NCI-H774 (cell line): ENCODE measurements at regions not wholly inside any gene's neighbourhood (a gene's known extent, or its start where the extent isn't known, plus 50 kb on each side); places are given as distances from the start of the nearest gene placed in this dataset.
"Not testable (repeated sequence)": the region's sequence is repeated elsewhere in the genome, so short reads cannot be mapped to it uniquely, and the experiment has no call there.

Source experiments
- DNase-seq: peaks from one replicate; lab custom pipeline; 2025; lab: John Stamatoyannopoulos, UW

DNA sequence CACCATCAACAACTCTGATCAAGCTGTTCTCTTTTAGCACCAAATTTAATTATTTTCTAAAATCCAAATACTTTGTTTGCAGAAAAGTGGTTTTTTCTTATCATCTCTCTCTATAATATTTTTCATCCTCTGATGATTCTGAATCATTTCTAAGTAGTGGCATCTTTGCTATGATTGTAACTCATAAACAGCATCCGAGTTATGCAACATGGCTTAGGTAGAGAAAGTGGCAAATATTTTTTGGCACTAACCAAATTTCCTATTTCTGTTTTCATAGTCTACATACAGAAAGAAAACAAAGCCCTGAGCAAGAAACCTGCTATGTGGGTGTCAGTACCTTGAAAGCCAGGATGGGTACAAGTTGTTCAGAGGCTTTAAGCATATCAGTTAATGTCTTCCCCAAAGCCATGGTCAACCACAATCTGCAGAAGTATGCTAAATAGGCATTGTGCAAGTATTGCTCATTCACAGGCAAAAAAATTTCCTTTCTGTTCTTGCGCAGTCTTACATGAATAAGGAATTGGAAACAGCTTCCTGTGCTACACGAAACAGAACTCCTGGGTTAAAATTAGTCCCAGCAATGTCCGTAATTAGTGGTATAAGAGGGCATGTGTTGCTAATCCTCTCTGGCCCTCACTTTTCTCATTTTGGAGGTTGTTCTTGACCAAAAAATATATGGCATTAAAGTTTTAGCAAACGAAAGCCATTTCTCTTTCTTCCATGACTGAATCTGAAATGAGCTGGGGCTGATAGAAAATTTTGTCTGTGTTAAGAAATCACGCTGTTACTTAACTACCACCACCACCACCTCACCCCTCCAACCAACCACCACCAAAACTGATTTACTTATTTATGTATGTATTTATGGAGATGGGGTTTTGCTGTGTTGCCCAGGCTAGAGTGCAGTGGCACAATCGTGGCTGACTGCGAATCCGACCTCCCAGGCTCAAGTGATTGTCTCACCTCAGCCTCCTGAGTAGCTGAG, 325.6 kb upstream of the MAGI2 start:
- no peak for DNase-seq

DNA sequence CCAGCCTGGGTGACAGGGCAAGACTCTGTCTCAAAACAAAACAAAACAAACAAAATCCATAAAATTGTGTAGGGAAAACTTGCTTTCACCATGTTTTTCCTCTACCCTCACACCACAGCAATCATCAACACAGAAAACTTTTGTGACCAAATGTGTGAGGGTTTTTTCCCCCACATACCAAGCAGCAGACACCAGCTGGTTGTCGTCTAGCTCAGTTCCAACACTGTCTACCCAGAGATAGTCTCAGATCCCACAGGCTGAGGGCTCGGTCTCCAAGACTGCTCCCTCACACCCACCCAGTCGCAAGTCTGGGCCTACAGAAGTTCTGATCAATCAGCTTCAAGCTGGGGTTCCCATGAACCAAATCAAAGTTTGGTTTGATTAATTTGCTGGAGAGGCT, 322.4 kb upstream of the MAGI2 start:
- DNase-seq, result no peak

DNA sequence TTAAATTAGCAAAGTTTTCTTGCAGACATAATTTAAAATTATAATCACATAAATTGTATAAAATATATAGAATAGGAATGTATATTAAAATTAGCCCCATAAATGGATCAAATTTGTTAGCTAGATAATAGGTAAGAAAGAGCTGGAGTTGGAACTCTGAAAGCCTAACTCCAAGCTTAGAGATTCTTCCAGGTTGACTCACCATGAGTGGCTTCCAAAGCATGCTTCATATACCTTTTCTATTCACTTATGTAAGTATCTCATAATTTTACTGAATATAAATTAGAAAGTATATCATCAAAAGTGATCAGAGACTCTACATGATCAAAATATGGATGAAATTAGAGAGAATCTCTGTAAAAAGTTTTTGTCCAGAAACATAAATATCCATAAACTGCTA, 320.7 kb upstream of the MAGI2 start:
- DNase-seq, result no peak

DNA sequence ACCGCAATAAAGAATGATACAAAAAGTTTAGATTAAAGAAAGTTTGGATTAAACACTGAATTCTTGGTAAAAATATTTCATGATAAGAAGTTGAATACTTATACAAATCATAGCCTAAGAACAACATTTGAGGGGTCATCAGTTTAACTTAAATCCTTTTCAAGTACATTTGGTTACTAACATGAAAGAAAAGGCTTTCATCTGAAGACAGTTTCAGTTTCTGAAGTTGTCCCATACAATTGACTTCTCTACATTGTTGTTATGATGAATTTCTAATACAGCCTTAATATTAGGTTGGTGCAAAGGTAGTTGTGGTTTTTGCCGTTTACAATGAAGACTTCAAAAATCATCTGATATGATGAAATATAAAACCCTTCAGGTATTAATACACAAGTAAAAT, 317.5 kb upstream of the MAGI2 start:
- DNase-seq, result no peak

DNA sequence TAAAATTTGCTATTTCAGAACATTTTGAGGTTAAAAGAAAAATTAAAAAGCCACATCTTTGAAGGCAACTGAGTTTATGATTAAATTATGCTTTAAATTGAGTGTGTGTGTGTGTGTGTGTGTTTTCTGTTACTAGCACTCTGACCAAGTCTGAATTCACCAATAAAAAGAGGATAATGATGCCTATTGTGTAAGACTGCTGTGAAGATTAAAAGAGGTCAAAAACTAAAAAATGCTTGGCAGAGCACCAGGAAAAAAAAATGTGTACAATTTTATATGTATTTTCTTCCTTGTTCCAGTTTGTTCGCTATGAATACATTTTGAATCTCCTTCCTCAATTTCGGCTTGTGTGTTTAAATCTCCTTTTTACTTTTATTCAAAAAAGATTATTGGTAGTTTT, 316.6 kb upstream of the MAGI2 start:
- no peak for DNase-seq

DNA sequence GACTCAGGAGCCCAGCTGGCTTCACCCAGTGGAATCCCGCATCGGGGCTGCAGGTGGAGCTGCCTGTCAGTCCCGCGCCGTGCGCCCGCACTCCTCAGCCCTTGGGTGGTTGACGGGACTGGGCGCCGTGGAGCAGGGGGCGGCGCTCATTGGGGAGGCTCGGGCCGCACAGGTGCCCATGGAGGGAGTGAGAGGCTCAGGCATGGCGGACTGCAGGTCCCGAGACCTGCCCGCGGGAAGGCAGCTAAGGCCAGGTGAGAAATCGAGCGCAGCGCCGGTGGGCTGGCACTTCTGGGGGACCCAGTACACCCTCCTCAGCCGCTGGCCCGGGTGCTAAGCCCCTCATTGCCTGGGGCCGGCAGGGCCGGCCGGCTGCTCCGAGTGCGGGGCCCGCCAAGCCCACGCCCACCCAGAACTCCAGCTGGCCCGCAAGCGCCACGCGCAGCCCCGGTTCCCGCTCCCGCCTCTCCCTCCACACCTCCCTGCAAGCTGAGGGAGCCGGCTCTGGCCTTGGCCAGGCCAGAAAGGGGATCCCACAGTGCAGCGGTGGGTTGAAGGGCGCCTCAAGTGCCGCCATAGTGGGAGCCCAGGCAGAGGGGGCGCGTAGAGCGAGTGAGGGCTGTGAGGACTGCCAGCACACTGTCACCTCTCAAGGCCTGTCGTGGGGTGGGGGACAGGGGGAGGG, 314.6 kb upstream of the MAGI2 start:
- not testable (repeated sequence) for DNase-seq

DNA sequence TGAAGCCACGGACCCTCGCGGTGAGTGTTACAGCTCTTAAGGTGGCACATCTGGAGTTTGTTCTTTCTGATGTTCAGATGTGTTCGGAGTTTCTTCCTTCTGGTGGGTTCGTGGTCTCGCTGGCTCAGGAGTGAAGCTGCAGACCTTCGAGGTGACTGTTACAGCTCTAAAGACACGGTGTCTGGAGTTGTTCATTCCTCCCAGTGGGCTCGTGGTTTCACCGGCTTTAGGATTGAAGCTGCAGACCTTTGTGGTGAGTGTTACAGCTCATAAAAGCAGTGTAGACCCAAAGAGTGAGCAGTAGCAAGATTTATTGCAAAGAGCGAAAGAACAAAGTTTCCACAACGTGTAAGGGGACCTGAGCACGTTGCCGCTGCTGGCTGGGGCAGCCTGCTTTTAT, 313.7 kb upstream of the MAGI2 start:
- DNase-seq, result not testable (repeated sequence)

DNA sequence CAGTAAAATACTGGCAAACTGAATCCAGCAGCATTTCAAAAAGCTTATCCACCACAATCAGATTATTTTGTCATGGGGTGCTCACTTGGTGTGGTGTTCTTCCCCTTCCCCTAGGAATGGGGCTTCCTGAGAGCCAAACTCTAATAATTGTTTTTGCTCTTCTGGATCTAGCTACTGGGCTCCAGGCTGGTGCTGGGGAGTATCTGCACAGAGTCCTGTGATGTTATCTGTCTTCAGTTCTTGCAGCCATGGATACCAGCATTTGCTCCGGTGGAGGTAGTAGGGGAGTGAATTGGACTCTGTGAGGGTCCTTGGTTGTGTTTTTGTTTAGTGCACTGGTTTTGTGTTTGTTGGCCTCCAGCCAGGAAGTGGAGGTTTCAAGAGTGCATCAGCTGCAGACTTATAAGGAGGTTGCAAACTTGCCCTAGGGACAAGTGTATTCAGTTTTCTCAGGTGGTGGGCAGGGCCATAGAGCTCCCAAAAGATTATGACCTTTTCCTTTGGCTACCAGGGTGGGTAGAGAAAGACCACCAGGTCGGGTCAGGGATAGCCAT, 308.5 kb upstream of the MAGI2 start:
- DNase-seq, result no peak

DNA sequence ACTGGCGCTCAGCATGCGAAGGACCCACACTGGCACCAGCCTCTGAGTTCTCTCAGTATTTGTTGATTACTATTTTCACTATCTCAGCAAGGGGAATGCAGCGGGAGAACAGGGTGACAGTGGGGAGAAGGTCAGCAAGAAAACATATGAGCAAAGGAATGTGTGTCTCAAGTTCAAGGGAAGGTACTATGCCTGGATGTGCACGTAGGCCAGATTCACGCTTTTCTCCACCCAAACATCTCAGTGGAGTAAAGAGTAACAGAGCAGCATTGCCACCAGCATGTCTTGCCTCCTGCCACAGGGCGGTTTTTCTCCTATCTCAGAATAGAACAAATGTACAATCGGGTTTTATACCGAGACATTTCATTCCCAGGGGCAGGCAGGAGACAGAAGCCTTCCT, 297.5 kb upstream of the MAGI2 start:
- not testable (repeated sequence) for DNase-seq

DNA sequence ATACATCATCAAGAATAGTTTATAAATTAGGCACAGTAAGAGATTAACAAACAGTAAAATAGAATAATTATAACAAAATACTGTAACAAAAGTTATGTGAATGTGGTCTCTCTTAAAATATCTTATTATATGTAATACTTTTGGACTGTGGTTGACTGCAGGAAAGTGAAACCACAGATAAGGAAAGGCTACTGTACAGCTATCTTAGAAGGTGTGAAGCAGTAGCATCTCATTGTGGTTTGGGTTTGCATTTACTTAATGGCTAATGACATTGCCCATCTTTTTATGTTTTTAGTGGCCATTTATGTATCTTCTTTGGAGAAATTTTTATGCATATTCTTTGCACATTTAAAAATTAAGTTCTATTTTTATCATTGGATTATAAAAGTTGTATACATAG, 296.4 kb upstream of the MAGI2 start:
- no peak for DNase-seq

DNA sequence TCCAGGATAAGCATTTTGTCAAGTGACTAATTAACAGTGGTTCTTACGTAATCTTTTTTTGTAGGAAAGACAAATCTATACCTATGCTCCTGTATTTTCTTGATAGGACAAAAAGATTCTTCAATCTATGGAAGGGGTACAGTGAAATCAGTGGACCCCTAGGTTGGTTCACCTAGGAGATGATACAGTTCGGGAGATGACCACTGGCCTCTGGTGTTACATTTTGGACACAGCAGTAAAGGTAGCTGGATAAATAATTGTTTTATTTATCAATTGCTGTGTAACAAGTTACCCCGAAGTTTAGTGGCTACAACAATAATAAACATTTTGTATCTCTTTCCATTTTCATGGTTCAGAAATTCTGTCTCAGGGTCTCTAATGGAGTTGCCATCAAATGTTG, 288.2 kb upstream of the MAGI2 start:
- DNase-seq, result no peak

DNA sequence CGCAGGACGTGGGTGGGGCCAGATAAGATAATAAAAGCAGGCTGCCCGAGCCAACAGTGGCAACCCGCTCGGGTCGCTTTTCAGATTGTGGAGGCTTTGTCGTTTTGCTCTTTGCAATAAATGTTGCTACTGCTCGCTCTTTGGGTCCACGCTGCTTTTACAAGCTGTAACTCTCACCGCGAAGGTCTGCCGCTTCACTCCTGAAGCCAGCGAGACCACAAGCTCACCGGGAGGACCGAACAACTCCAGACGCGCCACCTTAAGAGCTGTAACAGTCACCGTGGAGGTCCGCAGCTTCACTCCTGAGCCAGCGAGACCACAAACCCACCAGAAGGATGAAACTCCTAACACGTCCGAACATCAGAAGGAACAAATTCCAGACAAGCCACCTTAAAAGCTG, 286.6 kb upstream of the MAGI2 start:
- no peak for DNase-seq

DNA sequence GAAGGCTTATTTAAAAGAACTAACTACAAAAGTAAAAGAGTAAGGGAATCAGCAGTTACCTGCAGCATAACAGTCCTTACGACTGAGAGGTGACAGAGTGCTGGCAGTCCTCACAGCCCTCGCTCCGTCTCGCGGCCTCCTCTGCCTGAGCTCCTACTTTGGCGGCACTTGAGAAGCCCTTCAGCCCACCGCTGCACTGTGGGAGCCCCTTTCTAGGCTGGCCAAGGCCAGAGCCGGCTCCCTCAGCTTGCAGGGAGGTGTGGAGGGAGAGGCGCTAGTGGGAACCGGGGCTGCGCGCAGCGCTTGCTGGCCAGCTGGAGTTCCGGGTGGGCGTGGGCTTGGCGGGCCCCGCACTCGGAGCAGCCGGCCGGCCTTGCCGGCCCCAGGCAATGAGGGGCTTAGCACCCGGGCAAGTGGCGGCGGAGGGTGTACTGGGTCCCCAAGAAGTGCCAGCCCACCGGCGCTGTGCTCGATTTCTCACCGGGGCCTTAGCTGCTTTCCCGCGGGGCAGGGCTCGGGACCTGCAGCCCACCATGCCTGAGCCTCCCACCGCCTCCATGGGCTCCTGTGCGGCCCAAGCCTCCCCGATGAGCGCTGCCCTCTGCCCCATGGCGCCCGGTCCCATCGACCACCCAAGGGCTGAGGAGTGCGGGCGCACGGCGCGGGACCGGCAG, 285.7 kb upstream of the MAGI2 start:
- DNase-seq, result not testable (repeated sequence)

DNA sequence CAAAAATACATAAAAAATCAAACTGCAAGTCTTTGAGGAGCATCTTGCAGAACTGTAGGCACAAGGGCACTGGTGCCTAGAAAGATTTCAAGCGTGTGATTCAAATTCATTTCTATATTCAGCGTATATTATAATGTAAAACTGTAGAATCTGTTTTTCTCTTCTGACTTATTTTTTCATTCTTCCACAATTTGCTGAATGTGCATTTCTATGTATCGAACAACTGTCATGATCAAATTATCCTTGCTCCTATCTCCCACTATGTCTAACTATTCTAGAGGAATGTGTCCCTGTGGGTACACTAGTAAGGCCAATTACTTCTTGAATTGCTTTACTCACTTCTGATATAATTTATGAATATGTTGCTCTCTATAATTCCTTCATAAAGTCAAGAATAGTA, 283.0 kb upstream of the MAGI2 start:
- DNase-seq, result no peak

DNA sequence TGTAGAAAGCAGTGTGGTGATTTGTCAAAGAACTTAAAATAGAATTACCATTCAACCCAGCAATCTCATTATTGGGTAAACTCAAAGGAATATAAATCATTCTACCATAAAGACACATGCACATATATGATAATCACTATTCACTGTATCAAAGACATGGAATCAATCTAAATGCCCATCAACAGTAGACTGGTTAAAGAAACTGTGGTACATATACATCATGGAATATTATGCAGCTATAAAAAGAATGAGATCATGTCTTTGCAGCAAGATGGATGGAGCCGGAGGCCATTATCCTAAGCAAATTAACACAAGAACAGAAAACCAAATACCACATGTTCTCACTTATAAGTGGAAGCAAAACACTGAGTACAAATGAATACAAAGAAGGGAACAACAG, 281.5 kb upstream of the MAGI2 start:
- no peak for DNase-seq

DNA sequence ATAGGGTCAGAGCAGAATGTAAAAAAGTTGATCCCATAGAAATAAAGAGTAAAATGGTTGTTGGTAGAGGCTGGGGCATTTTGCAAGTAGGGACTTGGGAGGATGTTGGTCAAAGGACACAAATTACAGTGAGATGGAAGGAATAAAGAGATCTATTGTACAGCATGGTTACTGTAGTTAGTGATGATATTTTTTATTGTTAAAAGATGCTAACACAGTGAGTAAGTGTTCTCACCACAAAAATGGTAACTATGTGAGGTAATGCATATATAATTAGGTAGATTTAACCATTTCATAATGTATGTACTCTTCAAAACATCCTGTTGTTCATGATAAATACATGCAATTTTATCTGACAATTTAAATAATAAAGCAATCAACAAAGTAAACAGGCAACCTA, 280.7 kb upstream of the MAGI2 start:
- no peak for DNase-seq

DNA sequence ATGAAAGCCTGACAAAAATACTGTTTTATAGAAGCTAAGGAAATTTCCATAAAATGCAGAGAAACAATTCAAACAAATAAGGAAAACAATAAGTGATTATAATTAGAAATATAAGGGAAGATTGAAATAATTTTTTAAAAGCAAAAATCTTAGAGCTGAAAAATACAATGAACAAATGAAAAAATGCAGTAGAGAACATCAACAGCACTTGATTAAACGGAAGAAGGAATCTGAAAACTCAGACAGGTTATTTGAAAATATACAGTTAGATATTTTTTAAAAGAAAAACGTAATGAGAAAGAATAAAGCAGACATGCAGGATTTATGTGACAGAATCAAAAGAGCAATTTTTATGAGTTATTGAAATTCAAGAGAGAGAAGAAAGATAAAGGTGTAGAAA, 279.1 kb upstream of the MAGI2 start:
- no peak for DNase-seq

DNA sequence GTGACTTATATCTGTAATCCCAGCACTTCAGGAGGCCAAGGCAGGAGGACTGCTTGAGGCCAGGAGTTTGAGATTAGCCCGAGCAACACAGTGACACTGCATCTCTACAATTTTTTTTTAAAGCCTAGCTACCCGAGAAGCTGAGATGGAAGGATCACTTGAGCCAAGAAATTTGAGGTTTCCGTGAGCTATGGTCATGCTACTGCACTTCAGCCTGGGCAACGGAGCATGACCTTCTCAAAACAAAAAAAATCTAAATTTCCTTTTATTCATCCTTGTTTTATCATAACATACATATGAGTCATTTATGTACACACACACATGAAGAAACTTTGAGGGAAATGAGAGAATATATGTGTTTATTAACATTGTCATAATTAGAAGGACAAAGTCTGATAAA, 277.5 kb upstream of the MAGI2 start:
- no peak for DNase-seq

DNA sequence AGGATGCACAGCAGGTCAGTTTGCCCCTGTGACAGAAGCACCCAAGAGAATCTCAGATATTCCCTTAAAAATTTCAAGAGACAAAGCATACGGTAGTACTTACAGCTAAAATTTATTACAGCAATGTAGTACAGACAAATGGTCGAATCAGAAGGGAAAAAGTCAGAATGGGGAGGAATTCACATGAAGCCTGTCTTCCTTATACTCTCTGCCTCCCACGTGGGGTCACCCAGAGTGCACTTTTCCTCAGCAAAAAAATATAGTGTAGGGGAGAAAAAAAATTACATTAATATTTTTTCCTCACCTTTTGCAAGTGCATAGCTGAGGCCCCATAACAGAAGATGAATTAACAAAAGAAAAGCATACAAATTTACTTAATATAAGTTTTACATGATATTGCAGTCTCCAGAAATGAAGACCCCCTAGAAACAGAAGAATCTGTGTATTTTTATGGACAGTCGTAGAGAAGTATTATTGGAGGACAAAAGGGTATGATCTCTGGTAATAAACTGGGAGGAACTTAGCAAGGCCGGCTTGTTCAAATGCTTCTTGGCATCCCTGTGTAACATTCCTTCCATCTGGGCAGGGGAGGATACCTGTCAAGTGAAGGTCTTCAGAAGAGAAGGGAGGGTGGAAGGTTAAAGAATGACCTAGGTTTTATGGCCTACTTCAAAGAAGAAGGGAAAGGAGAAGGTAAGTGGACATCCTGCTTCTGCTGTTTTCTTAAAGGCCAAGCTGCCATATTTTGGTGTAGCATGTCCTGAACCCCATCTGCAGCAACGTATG, 270.6 kb upstream of the MAGI2 start:
- DNase-seq, result no peak

DNA sequence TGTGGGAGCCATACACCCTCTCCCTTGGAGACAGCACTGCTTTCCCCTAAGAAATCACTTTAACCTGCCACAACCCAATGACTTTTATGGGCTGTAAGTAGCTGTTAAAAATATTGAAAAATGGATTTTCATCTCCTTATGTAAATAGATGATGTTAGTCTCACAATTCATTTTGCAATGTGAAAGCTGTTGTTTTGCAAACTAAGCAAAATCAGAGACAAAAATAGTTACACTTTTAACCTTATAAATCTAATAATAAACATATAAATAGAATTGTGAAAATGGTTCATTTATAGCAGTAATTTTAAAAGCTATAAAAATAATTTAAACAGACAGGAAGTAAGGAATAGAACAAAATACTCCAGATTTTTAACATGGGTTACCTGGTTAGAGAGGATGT, 268.8 kb upstream of the MAGI2 start:
- DNase-seq, result no peak

DNA sequence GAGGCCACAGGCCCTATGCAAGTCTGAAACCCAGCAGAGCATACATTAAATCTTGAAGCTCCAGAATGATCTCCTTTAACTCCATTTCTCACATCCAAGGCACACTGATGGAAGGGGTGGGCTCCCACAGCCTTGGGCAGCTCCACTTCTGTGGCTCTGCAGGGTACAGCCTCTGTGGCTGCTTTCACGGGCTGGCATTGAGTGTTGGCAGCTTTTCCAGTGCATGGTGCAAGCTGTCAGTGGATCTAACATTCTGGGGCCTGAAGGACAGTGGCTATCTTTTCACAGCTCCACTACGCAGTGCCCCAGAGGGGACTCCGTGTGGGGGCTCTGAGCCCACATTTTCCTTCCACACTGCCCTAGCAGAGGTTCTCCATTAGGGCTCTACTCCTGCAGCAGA, 265.7 kb upstream of the MAGI2 start:
- no peak for DNase-seq

DNA sequence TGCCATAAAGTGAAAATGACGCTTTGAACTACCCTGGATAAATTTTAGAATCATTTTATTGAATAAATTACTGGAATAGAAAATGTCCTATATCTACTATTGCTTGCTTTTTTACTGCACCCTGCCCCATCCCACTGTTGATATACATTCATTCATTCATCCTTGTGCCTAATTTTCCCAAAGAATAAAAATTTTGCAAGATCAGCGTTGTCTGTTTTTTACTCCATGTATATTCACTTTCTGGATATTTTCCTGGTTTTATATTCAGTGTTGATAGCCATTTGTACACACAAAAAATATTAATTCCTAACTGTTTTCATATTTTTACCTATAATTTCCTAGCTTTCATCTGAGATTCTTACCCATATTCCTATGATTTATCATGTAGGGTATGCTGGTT, 262.9 kb upstream of the MAGI2 start:
- DNase-seq, result no peak
